AML-193 (cell line): ENCODE measurements at regions not wholly inside any gene's neighbourhood (a gene's known extent, or its start where the extent isn't known, plus 50 kb on each side); places are given as distances from the start of the nearest gene placed in this dataset.
"Not testable (repeated sequence)": the region's sequence is repeated elsewhere in the genome, so short reads cannot be mapped to it uniquely, and the experiment has no call there.

Experiments
- DNase-seq, 2 experiments: peaks; one replicate each; lab custom pipeline; 2025; lab: John Stamatoyannopoulos, UW

- no peak for DNase-seq
Measured at GRCh38 chrX:151042842-151043241, 59.7 kb downstream of the HMGB3 start.

- DNase-seq = not testable (repeated sequence)
Measured at GRCh38 chrX:151066373-151066772, 83.2 kb downstream of the HMGB3 start.

GRCh38 chrX:151073767-151074166, 90.6 kb downstream of the HMGB3 start:
- DNase-seq = no peak

GRCh38 chrX:151081016-151081415, 95.4 kb upstream of the GPR50 start:
- no peak for DNase-seq

- peak; percentile 25 to 39 for DNase-seq
Measured at GRCh38 chrX:151082077-151082948, 94.1 kb upstream of the GPR50 start.

- no peak for DNase-seq
Measured at GRCh38 chrX:151084454-151084853, 91.9 kb upstream of the GPR50 start.

GRCh38 chrX:151085207-151085606, 91.2 kb upstream of the GPR50 start:
- DNase-seq = no peak

- no peak for DNase-seq
Measured at GRCh38 chrX:151088221-151088620, 88.2 kb upstream of the GPR50 start.

GRCh38 chrX:151099001-151099400, 77.4 kb upstream of the GPR50 start:
- peak; percentile 8 to 29 for DNase-seq

- DNase-seq = no peak
Measured at GRCh38 chrX:151100799-151101198, 75.6 kb upstream of the GPR50 start.

- not testable (repeated sequence) for DNase-seq
Measured at GRCh38 chrX:151113200-151113599, 63.2 kb upstream of the GPR50 start.
